ENCODE measurements at regions not wholly inside any gene's neighbourhood (a gene's known extent, or its start where the extent isn't known, plus 50 kb on each side); places are given as distances from the start of the nearest gene placed in this dataset.

DNA sequence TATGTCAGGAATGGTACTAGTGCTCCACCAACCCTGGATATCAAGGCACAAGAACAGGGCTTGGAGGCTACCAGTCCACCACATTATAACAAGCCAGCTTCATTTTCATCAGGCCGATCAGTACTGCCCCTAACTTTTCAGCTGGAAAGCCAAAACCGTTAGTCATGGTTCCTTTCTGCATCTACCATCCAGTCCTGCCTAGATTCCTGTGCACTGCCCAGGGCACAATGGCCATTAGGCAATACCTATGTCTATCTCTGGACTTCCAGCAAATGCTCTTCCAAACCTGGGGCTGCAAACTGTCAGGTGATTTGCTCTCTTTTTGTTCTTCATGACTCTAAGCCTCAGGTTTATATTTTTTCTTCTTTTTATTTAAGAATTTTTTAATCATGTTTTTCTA lies 937.7 kb downstream of the SORCS1 start:
- no TSS peak for BruUV-seq (replicated peaks)
- no peaks in the 10 kb centered on the region for H3K27me3 ChIP-seq (ENCODE audit: control insufficient read depth, insufficient read depth, low read length)
- TF ChIP-seq TCF7L2 (IDR thresholded peaks at IDR 0.05; ENCODE audit: low read depth, low read length) (no peak), POLR2AphosphoS5 (IDR thresholded peaks at IDR 0.05; ENCODE audit: low read depth, low read length) (no peak)
- TF ChIP-seq, protein P1, sequence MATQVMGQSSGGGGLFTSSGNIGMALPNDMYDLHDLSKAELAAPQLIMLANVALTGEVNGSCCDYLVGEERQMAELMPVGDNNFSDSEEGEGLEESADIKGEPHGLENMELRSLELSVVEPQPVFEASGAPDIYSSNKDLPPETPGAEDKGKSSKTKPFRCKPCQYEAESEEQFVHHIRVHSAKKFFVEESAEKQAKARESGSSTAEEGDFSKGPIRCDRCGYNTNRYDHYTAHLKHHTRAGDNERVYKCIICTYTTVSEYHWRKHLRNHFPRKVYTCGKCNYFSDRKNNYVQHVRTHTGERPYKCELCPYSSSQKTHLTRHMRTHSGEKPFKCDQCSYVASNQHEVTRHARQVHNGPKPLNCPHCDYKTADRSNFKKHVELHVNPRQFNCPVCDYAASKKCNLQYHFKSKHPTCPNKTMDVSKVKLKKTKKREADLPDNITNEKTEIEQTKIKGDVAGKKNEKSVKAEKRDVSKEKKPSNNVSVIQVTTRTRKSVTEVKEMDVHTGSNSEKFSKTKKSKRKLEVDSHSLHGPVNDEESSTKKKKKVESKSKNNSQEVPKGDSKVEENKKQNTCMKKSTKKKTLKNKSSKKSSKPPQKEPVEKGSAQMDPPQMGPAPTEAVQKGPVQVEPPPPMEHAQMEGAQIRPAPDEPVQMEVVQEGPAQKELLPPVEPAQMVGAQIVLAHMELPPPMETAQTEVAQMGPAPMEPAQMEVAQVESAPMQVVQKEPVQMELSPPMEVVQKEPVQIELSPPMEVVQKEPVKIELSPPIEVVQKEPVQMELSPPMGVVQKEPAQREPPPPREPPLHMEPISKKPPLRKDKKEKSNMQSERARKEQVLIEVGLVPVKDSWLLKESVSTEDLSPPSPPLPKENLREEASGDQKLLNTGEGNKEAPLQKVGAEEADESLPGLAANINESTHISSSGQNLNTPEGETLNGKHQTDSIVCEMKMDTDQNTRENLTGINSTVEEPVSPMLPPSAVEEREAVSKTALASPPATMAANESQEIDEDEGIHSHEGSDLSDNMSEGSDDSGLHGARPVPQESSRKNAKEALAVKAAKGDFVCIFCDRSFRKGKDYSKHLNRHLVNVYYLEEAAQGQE (IDR thresholded peaks at IDR 0.05; ENCODE audit: insufficient read depth in 1 of 2, low read depth in 2 of 2, low read length in 1 of 2), result no peak
- ATAC-seq (no peak), DNase-seq (ENCODE audit: low read depth, low spot score) (no peak)
- intact Hi-C loops (cut with micrococcal nuclease; ENCODE audit: unreplicated experiment) (no loop called here), in situ Hi-C loops (cut with HindIII; ENCODE audit: low pct_unique_long_range_greater_than_20kb, low sequenced_read_pairs) (no loop called here)
- no peaks in the 10 kb centered on the region for H3K4me1 ChIP-seq (ENCODE audit: control insufficient read depth, insufficient read depth, low read length)
- no peaks in the 10 kb centered on the region for H3K36me3 ChIP-seq (ENCODE audit: control insufficient read depth, insufficient read depth, low read length)
- no peak overlapping the region for H3K4me3 ChIP-seq (ENCODE audit: low read depth in 2 of 2, low read length in 2 of 2)
- CTCF ChIA-PET, result no interaction called here
- POLR2A ChIA-PET, result no interaction called here
- no peak overlapping the region for H3K27ac ChIP-seq (ENCODE audit: low read length)
- H3K9me3 ChIP-seq (ENCODE audit: control insufficient read depth, insufficient read depth, low read depth, low read length), result no peaks in the 10 kb centered on the region

DNA sequence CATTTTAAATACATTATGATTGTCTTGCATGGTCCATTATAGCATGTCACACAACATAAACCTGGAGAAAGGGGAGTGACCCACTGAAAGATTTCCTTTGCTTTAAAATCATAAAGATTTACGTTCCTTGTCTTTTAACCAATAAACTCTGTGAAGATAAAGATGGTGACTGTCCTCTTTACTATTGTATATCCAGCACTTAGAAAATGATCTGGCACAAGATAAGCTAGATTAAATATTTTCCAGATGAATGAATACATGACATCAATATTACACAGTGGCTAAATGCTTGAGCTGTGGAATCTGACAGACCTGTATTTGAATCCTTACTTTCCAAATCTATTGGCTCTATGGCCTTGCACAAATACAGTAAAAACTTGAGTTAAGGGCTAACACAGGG lies 938.4 kb downstream of the SORCS1 start:
- no peak for TF ChIP-seq TCF7L2 (IDR thresholded peaks at IDR 0.05; ENCODE audit: low read depth, low read length)
- TF ChIP-seq SIN3A (IDR thresholded peaks at IDR 0.05; ENCODE audit: borderline replicate concordance, insufficient read depth, low read depth, low read length), result no peak
- TF ChIP-seq, protein P2, sequence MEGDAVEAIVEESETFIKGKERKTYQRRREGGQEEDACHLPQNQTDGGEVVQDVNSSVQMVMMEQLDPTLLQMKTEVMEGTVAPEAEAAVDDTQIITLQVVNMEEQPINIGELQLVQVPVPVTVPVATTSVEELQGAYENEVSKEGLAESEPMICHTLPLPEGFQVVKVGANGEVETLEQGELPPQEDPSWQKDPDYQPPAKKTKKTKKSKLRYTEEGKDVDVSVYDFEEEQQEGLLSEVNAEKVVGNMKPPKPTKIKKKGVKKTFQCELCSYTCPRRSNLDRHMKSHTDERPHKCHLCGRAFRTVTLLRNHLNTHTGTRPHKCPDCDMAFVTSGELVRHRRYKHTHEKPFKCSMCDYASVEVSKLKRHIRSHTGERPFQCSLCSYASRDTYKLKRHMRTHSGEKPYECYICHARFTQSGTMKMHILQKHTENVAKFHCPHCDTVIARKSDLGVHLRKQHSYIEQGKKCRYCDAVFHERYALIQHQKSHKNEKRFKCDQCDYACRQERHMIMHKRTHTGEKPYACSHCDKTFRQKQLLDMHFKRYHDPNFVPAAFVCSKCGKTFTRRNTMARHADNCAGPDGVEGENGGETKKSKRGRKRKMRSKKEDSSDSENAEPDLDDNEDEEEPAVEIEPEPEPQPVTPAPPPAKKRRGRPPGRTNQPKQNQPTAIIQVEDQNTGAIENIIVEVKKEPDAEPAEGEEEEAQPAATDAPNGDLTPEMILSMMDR (IDR thresholded peaks at IDR 0.05), result no peak
- TF ChIP-seq POLR2AphosphoS5 (IDR thresholded peaks at IDR 0.05; ENCODE audit: low read depth, low read length), result no peak
- TF ChIP-seq, protein P1 (IDR thresholded peaks at IDR 0.05; ENCODE audit: insufficient read depth in 1 of 2, low read depth in 2 of 2, low read length in 1 of 2), result no peak
- CTCF ChIA-PET, result no interaction called here
- no peaks in the 10 kb centered on the region for H3K36me3 ChIP-seq (ENCODE audit: control insufficient read depth, insufficient read depth, low read length)
- no peaks in the 10 kb centered on the region for H3K9me3 ChIP-seq (ENCODE audit: control insufficient read depth, insufficient read depth, low read depth, low read length)
- no peaks in the 10 kb centered on the region for H3K27me3 ChIP-seq (ENCODE audit: control insufficient read depth, insufficient read depth, low read length)
- POLR2A ChIA-PET, result no interaction called here
- BruUV-seq (replicated peaks), result no TSS peak
- H3K4me1 ChIP-seq (ENCODE audit: control insufficient read depth, insufficient read depth, low read length), result no peaks in the 10 kb centered on the region
- in situ Hi-C loops (cut with HindIII; ENCODE audit: low pct_unique_long_range_greater_than_20kb, low sequenced_read_pairs) (no loop called here), intact Hi-C loops (cut with micrococcal nuclease; ENCODE audit: unreplicated experiment) (no loop called here)
- no peak for DNase-seq (ENCODE audit: low read depth, low spot score)
- no peak for ATAC-seq
- H3K27ac ChIP-seq (ENCODE audit: low read length), result no peak overlapping the region
- H3K4me3 ChIP-seq (ENCODE audit: low read depth in 2 of 2, low read length in 2 of 2), result no peak overlapping the region

Measured in Panc1 (cell line).